ENCODE measurements at regions not wholly inside any gene's neighbourhood (a gene's known extent, or its start where the extent isn't known, plus 50 kb on each side); places are given as distances from the start of the nearest gene placed in this dataset.

- DNase-seq: no peak
Observed at GRCh38 chr5:66503203-66503789, 92.9 kb upstream of the MAST4 start.

GRCh38 chr5:66507106-66507505 lies 89.1 kb upstream of the MAST4 start:
- DNase-seq: no peak

GRCh38 chr5:66511491-66511890 lies 84.7 kb upstream of the MAST4 start:
- no peak for DNase-seq

GRCh38 chr5:66513130-66513529 lies 83.1 kb upstream of the MAST4 start:
- no peak for DNase-seq

- no peak for DNase-seq
Observed at GRCh38 chr5:66515209-66515608, 81.0 kb upstream of the MAST4 start.

- no peak for DNase-seq
Observed at GRCh38 chr5:66516550-66516949, 79.6 kb upstream of the MAST4 start.

- DNase-seq: no peak
Observed at GRCh38 chr5:66517351-66517750, 78.8 kb upstream of the MAST4 start.

GRCh38 chr5:66518052-66518451 lies 78.1 kb upstream of the MAST4 start:
- no peak for DNase-seq

GRCh38 chr5:66518753-66519152 lies 77.4 kb upstream of the MAST4 start:
- DNase-seq: no peak

GRCh38 chr5:66519626-66520025 lies 76.6 kb upstream of the MAST4 start:
- DNase-seq: no peak

GRCh38 chr5:66520854-66521253 lies 75.3 kb upstream of the MAST4 start:
- no peak for DNase-seq

GRCh38 chr5:66527478-66528035 lies 68.6 kb upstream of the MAST4 start:
- no peak for DNase-seq

GRCh38 chr5:66529182-66529581 lies 67.0 kb upstream of the MAST4 start:
- no peak for DNase-seq

GRCh38 chr5:66529704-66530103 lies 66.5 kb upstream of the MAST4 start:
- no peak for DNase-seq

GRCh38 chr5:66538126-66538525 lies 58.1 kb upstream of the MAST4 start:
- no peak for DNase-seq

GRCh38 chr5:66538531-66538930 lies 57.7 kb upstream of the MAST4 start:
- DNase-seq: no peak

GRCh38 chr5:66540078-66540477 lies 56.1 kb upstream of the MAST4 start:
- DNase-seq: no peak

- no peak for DNase-seq
Observed at GRCh38 chr5:66542711-66543110, 53.5 kb upstream of the MAST4 start.
